ENCODE measurements at regions not wholly inside any gene's neighbourhood (a gene's known extent, or its start where the extent isn't known, plus 50 kb on each side); places are given as distances from the start of the nearest gene placed in this dataset.

DNA sequence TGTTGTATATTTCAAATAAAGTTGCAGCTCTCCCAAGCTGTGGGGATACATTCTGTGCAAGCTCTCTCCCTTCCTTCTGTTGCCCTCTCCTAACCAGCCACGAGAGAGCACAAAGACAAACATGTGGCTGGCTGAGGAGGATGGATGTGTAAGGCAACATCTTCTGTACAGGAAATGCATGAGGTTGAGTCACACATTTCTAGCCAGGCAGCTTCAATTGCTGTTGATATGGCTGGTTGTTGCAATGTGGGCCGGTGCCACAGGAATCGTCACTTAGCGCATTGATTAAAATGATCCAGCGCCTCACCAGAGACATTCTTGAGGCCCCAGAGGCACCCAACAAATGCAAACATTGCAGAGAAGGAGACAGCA lies 207.1 kb downstream of the ICE1 start:
- WGBS: 84% methylated on average over 5 of the region's 5 CpGs
- H3K4me3 ChIP-seq: no peak overlapping the region
- TF ChIP-seq POLR2AphosphoS5 (IDR thresholded peaks at IDR 0.05) (no peak), POLR2A (IDR thresholded peaks at IDR 0.05) (no peak)
- TF ChIP-seq, protein P1, sequence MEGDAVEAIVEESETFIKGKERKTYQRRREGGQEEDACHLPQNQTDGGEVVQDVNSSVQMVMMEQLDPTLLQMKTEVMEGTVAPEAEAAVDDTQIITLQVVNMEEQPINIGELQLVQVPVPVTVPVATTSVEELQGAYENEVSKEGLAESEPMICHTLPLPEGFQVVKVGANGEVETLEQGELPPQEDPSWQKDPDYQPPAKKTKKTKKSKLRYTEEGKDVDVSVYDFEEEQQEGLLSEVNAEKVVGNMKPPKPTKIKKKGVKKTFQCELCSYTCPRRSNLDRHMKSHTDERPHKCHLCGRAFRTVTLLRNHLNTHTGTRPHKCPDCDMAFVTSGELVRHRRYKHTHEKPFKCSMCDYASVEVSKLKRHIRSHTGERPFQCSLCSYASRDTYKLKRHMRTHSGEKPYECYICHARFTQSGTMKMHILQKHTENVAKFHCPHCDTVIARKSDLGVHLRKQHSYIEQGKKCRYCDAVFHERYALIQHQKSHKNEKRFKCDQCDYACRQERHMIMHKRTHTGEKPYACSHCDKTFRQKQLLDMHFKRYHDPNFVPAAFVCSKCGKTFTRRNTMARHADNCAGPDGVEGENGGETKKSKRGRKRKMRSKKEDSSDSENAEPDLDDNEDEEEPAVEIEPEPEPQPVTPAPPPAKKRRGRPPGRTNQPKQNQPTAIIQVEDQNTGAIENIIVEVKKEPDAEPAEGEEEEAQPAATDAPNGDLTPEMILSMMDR (IDR thresholded peaks at IDR 0.05): no peak

DNA sequence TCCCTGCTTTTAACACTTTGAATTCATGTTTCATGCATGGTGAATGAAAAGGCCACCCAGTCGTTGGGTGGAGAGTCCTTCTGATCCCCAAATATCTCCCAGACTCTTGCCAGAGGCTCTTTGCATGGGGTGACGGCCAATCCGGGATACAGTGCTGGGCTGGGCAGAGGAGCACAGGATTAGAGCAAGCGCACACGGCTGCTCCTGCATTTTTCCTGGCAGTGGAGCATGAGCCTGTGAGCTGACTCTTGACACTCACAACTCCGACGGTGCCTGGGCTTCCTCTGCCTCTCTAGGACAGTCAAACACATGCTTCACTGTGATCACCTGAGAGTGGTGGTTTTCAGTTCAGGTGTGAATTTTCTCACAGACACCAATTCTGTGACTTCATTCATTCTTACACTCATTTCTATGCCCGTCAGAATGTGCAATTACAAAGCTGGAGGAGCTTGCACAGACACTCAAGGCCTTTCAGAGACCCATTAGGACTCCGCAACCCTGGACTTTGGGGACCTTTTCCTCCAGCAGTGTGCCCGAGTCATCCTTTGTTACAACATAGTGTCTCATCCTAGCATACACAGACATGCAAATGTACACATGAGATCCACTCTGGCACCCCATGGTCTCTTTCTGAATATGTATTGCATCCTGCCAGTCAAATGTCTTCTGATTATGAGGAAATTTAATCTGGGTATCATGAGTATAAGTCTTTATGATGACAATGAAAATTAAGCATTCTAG lies 206.6 kb downstream of the ICE1 start:
- H3K27me3 ChIP-seq (replicated peaks; ENCODE audit: insufficient read depth): no peaks in the 10 kb centered on the region
- H3K9me3 ChIP-seq: no peaks in the 10 kb centered on the region
- TF ChIP-seq POLR2A (IDR thresholded peaks at IDR 0.05) (no peak), POLR2AphosphoS5 (IDR thresholded peaks at IDR 0.05) (no peak)
- TF ChIP-seq, protein P1 (IDR thresholded peaks at IDR 0.05): no peak
- intact Hi-C loops (cut with DNase I): no loop called here
- no peaks in the 10 kb centered on the region for H3K4me1 ChIP-seq (replicated peaks)
- no peak overlapping the region for H3K4me3 ChIP-seq
- 89% methylated on average over 10 of the region's 10 CpGs for WGBS
- no peaks in the 10 kb centered on the region for H3K36me3 ChIP-seq
- DNase-seq (ENCODE audit: low spot score): no peak
- H3K27ac ChIP-seq: no peak overlapping the region

More for the DNA sequence above, 207.1 kb downstream of the ICE1 start:
- no peaks in the 10 kb centered on the region for H3K9me3 ChIP-seq
- H3K4me1 ChIP-seq (replicated peaks): no peaks in the 10 kb centered on the region
- no peak overlapping the region for H3K27ac ChIP-seq
- no peaks in the 10 kb centered on the region for H3K36me3 ChIP-seq
- no peak for DNase-seq (ENCODE audit: low spot score)
- intact Hi-C loops (cut with DNase I): no loop called here
- no peaks in the 10 kb centered on the region for H3K27me3 ChIP-seq (replicated peaks; ENCODE audit: insufficient read depth)

DNA sequence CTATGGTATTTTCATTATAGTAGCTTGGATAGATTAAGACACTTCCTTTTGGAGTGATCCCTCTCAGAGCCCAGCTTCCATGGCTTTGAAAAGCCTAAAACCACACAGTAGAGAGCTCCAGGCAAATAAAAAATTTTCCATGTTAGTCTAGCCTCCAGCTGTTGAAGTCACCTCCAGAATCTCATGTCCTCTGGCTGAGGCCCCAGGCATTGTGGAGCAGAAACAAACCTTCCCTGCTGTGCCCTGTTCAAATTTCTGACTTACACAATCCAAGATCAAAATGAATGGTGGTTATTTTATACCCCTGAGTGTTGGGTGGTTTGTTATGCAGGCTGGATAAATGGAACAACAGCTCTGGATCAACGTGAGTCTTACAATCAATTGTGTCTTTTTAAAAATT lies 203.9 kb downstream of the ICE1 start:
- H3K27ac ChIP-seq: no peak overlapping the region
- WGBS: 87% methylated on average over 1 of the region's 1 CpG
- no peak overlapping the region for H3K4me3 ChIP-seq
- H3K27me3 ChIP-seq (replicated peaks; ENCODE audit: insufficient read depth): no peaks in the 10 kb centered on the region
- no peak for TF ChIP-seq POLR2AphosphoS5 (IDR thresholded peaks at IDR 0.05)
- TF ChIP-seq, protein P1 (IDR thresholded peaks at IDR 0.05): no peak
- TF ChIP-seq POLR2A (IDR thresholded peaks at IDR 0.05): no peak
- DNase-seq (ENCODE audit: low spot score): no peak
- H3K9me3 ChIP-seq: no peaks in the 10 kb centered on the region
- intact Hi-C loops (cut with DNase I): no loop called here
- no peaks in the 10 kb centered on the region for H3K4me1 ChIP-seq (replicated peaks)
- H3K36me3 ChIP-seq: no peaks in the 10 kb centered on the region

DNA sequence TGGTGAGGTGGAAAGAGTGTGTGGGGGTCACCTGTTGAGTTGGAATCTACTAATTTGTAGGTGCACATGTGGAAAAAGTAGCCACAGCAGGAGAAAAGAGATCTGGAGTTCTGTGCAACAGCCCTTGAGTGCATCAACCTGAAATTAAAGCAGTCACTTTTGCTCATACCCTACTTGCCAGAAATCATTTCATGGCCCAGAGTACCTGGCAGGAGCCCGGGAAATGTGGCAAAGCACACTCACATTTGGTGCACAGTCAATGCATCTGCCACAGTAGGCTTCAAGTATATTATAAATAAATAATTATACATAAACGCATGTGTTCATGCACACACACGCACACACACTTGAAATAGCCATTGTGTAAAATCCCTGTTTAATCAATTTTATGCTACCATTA lies 203.0 kb downstream of the ICE1 start:
- H3K27me3 ChIP-seq (replicated peaks; ENCODE audit: insufficient read depth): no peaks in the 10 kb centered on the region
- H3K4me3 ChIP-seq: no peak overlapping the region
- TF ChIP-seq POLR2A (IDR thresholded peaks at IDR 0.05): no peak
- TF ChIP-seq POLR2AphosphoS5 (IDR thresholded peaks at IDR 0.05): no peak
- DNase-seq (ENCODE audit: low spot score): no peak
- intact Hi-C loops (cut with DNase I): no loop called here
- H3K4me1 ChIP-seq (replicated peaks): no peaks in the 10 kb centered on the region
- no peaks in the 10 kb centered on the region for H3K9me3 ChIP-seq
- no peak overlapping the region for H3K27ac ChIP-seq
- H3K36me3 ChIP-seq: no peaks in the 10 kb centered on the region
- WGBS: 71% methylated on average over 3 of the region's 3 CpGs

DNA sequence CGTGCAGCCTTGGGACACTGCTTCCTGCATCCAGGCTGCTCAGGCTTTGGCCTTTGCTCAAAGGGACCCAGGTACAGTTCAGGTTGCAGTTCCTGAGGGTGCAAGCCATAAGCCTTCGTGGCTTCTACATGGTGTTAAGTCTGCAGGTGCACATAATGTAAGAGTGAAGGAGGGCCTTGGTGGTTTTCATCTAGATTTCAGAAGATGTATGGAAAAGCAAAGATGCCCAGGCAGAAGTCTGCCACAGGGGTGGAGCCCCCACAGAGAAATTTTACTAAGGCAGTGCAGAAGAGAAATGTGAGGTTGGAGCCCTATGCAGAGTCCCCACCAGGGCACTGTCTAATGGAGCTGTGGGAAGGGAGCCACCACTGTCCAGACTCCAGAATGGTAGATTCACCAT lies 200.9 kb downstream of the ICE1 start:
- Histone ChIP-seq H3K9me3 (no peaks in the 10 kb centered on the region), H3K4me3 (no peak overlapping the region), H3K4me1 (replicated peaks) (no peaks in the 10 kb centered on the region), H3K36me3 (no peaks in the 10 kb centered on the region), H3K27me3 (replicated peaks; ENCODE audit: insufficient read depth) (no peaks in the 10 kb centered on the region), H3K27ac (no peak overlapping the region)
- DNase-seq (ENCODE audit: low spot score): no peak
- TF ChIP-seq, protein P1 (IDR thresholded peaks at IDR 0.05): no peak
- TF ChIP-seq POLR2AphosphoS5 (IDR thresholded peaks at IDR 0.05) (no peak), POLR2A (IDR thresholded peaks at IDR 0.05) (no peak)
- intact Hi-C loops (cut with DNase I): no loop called here
- 81% methylated on average over 2 of the region's 2 CpGs for whole genome bisulfite sequencing
